NCI-H187 treated with DMSO at 0.1 percent for 48 hours (cell line): ENCODE measurements at regions not wholly inside any gene's neighbourhood (a gene's known extent, or its start where the extent isn't known, plus 50 kb on each side); places are given as distances from the start of the nearest gene placed in this dataset.
"Not testable (repeated sequence)": the region's sequence is repeated elsewhere in the genome, so short reads cannot be mapped to it uniquely, and the experiment has no call there.

ENCODE experiments used
- DNase-seq: peaks from one replicate; lab custom pipeline; 2025; lab: John Stamatoyannopoulos, UW

DNA sequence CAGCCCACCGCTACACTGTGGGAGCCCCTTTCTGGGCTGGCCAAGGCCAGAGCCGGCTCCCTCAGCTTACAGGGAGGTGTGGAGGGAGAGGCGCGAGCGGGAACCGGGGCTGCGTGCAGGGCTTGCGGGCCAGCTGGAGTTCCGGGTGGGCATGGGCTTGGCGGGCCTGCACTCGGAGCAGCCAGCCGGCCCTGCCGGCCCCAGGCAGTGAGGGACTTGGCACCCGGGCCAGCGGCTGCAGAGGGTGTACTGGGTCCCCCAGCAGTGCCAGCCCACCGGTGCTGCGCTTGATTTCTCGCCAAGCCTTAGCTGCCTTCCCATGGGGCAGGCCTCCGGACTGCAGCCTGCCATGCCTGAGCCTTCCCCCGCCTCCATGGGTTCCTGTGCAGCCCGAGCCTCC is 306.2 kb downstream of the PPP4R3C start:
- DNase-seq, result not testable (repeated sequence)

DNA sequence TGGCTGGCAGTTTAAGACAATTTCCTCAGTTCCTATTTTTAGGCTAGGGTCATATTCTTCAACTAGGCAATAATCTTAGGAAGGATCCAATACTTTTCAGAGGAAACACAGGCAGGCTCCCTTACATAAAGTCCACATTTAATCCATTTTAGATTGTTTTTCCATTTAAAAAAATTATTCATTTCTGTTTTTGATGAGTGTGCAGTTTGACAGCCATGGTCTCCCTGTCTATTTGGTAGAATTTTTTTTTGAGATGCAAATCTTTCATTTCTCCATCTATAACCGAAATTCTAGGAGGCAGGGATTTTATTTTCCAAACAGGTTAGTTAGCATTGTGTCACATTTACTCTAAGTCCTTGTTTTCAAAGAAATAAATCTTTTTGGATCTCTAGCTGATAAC is 326.8 kb downstream of the PPP4R3C start:
- DNase-seq, result no peak

- DNase-seq, result no peak
Measured at GRCh38 chrX:27132862-27133261, 330.3 kb downstream of the PPP4R3C start.

DNA sequence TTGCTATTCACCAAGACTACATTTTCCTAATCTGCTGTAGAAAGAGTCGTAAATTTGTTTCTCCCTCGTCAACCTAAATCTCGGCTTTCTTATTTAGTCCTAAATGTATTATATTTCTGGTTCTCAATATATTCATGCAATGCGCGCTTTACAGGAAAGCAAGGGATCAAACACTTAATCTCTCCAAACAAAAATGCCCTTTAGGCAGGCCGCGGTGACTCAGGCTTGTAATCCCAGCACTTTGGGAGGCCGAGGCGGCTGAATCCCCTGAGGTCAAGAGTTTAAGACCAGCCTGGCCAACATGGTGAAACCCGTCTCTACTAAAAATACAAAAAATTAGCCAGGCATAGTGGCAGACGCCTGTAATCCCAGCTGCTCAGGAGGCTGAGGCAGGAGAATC is 376.0 kb downstream of the PPP4R3C start:
- not testable (repeated sequence) for DNase-seq

- no peak for DNase-seq
Measured at GRCh38 chrX:27086237-27086636, 376.9 kb downstream of the PPP4R3C start.

- DNase-seq, result no peak
Measured at GRCh38 chrX:27085346-27085745, 377.8 kb downstream of the PPP4R3C start.

DNA sequence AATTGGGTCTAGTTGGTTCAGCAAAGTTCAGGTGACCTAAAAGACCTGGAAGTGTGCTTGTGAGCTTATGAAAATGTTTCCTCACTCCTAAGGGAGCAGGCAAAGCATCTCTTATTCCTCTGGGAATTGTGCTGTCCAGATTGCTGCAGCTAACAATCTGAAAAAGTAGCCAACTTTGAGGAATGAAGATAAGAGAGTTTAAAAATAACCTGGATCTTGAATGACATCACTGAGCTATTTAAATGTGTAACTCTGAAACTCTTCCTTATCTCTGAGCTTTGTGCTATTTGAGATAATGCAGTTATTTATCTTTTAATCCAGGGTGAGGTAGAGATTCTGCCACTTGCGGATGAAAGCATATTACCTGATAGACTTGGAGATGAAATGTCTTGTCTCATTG is 384.8 kb downstream of the PPP4R3C start:
- DNase-seq, result no peak

- DNase-seq, result no peak
Measured at GRCh38 chrX:27057883-27058282, 405.3 kb downstream of the PPP4R3C start.

DNA sequence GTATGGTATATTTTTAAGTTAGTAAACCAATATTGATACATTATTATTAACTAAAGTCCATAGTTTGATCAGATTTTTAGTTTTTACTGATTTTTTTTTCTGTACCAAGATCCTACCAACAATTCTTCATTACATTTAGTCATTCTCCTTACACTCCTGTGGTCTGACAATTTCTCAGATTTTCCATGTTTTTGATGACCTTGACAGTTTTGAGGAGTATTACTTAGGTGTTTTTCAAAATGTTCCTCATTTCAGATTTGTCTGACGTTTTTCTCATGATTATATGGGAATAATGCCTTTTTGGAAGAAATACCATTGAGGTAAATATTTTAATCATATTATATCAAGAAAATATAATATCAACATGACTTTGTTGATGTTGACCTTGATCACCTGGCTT is 423.8 kb downstream of the PPP4R3C start:
- DNase-seq, result no peak

DNA sequence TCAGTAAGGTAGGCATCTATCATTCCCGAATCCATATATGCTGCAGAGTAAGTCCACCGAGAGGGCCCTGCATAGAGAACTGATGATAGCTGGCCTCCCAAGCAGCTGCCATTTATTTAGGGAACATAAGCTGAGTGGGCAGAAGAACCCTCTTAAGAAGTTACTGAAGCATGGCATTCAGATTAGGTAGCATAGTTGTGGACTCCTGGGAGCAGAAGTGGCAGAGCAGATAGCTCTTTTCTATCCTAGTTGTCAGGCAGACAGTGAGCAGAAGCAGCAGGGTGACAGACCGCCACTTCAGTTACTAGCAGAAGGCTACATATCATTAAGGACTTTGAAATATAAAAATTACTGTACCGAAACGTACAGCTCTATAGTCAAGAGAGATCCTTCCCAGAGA is 454.7 kb downstream of the PPP4R3C start:
- DNase-seq, result peak; percentile 30

GRCh38 chrX:26999634-27000033 is 463.5 kb downstream of the PPP4R3C start:
- DNase-seq, result no peak

GRCh38 chrX:26958261-26958660 is 504.9 kb downstream of the PPP4R3C start:
- DNase-seq, result no peak

DNA sequence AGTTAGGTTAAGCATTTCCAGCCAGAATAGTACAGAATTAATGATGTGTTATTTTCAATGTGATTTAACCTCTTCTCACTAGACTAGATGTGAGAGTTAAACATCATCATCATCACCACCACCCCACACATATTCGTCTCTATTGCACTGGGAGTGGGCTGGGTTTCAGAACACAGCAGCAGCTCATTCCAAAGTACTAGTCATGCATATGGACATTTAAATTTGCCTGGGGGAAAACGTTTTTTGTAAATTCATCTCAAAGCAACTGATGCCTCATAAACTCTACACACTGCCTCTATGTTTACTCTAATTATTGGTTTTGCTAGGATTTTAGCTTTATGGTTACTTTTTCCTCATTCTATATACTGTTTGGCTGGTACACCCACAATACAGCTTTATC is 509.1 kb downstream of the PPP4R3C start:
- DNase-seq, result no peak

GRCh38 chrX:26952213-26952612 is 510.9 kb downstream of the PPP4R3C start:
- no peak for DNase-seq

- DNase-seq, result no peak
Measured at GRCh38 chrX:26927419-26927818, 535.7 kb downstream of the PPP4R3C start.

DNA sequence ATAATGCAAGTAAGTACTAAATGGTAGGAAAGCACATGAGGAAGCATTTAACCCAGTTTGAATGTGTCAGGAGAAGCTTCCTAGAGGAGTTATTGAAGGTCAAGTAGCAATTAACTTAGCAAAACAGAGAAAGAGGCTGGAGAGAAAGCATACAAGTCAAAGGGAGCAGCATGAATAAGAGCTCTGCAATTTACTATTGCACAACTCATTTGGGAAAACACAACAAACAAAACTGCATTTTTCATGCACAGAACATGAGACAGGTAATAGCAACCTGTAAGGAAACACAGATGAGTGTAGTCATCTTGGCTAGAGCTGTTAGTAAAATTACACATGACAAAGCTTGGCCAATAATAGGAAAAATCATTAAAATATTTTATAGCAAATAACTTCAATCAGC is 538.1 kb downstream of the PPP4R3C start:
- DNase-seq, result no peak

- DNase-seq, result no peak
Measured at GRCh38 chrX:26922278-26922677, 540.9 kb downstream of the PPP4R3C start.

DNA sequence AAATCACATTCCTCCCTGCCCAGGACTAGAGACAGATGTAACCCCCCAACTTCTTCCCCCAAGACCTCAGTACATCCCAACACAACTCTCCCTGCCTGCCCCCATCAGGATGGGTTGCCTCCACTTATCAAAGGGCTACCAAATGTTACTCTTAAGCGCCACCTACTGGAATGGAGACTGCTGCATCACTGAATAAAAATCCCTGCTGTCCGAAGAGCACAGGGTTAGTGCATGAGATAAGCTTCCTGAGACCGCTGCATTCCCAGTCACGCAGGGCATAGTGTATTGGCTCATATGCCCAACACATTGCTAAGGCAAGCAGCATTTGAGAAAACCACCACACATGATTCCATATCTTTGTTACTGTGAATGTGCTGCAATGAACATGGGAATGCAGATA is 544.5 kb downstream of the PPP4R3C start:
- no peak for DNase-seq

GRCh38 chrX:26916991-26917390 is 546.1 kb downstream of the PPP4R3C start:
- DNase-seq, result no peak

DNA sequence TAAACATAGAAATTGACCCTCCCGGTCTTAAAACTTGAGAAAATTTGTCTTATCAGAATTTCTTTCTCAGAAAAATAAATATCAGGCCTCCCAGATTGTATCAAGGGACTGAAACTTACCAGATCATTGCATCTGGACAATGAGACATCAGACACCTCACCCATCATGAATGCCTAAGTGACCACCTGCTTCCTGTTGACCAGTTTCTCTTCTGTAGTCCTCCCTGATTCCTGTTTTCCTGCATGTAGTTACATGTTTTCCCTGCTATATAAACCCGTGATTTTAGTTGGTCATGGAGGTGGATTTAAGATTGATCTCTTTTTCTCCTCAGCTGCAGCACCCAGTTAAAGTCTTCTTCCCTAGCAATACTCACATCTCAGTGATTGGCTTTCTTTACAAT is 548.1 kb downstream of the PPP4R3C start:
- no peak for DNase-seq

DNA sequence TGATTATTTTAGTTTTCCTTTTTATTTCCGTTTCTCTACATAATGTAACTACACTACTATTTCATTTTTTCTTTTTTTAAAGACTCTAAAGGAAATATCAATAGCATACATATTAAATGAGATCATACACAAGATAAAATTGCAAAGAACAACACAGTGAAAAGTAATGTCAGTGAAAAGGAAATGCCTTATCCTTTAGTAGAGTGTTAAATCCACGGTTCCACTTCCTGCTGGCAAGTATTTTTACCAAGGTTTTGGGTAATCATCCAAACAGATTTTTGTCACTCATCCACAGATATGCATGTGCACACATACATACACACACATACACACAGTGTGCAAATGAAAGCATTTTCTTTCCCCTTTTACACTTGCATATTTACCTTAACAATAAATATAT is 548.9 kb downstream of the PPP4R3C start:
- no peak for DNase-seq

GRCh38 chrX:26911785-26912184 is 551.4 kb downstream of the PPP4R3C start:
- not testable (repeated sequence) for DNase-seq

- DNase-seq, result no peak
Measured at GRCh38 chrX:26909728-26910127, 553.4 kb downstream of the PPP4R3C start.

DNA sequence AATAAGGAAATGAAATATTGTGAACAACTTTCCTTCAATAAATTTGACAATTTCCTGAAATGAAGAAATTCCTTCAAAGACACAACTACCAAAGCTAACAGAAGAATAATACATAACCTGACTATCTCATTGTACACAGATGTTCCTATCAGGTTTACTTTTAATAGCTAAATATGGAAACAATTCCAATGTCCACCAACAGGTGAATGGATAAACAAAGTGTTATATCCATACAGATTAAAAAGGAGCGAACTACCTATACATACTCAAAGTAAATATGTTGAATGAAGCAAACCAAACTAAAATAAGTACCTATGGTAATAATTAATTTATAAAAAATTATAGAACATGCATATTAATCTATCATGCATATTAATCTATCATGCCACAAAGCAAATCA is 554.9 kb downstream of the PPP4R3C start:
- DNase-seq, result no peak

DNA sequence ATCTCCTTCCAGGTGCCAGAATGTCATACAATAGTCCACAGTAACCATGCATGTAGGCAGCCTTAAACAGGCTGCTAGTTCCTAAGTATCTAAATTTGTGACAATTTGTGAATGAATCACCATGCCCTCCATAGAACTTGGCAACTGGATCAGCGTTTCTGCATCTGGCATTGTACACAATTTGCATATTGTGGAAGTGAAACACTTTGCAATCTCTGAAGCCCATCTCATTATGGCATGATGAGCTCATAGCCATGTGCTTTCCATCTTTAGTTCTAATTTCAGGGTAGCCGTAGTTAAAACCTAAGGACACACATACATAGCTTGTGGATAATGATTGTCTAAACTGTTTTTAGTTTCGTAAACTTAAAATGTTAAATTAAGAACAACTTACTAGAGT is 573.6 kb downstream of the PPP4R3C start:
- DNase-seq, result no peak
